ENCODE measurements at regions not wholly inside any gene's neighbourhood (a gene's known extent, or its start where the extent isn't known, plus 50 kb on each side); places are given as distances from the start of the nearest gene placed in this dataset.

GRCh38 chr16:17917316-17918019 is 419.1 kb downstream of the NPIPA8 start:
- no peak for TF ChIP-seq CTCF (IDR thresholded peaks at IDR 0.05)
- no peak for TF ChIP-seq POLR2A (IDR thresholded peaks at IDR 0.05)
